PC-9 (cell line): ENCODE measurements at regions not wholly inside any gene's neighbourhood (a gene's known extent, or its start where the extent isn't known, plus 50 kb on each side); places are given as distances from the start of the nearest gene placed in this dataset.

Source experiments
- CTCF ChIP-seq: fragments of 200-600 bp; sonication (generic); conservative IDR thresholded peaks from 2 replicates; pipeline ENCODE4 v1.6.1; 2017; ENCODE audit warnings: mixed run types, antibody characterized with exemption, mild to moderate bottlenecking, moderate library complexity
- EZH2 ChIP-seq: fragments of 200-600 bp; sonication (generic); IDR thresholded peaks from 2 replicates; pipeline ENCODE4 v1.8.0; 2017; ENCODE audit warnings: antibody characterized with exemption, low read depth

GRCh38 chr5:162514116-162514515 lies 446.5 kb downstream of the GABRG2 start:
- TF ChIP-seq CTCF: no peak
- no peak for TF ChIP-seq EZH2
